Fibroblast of lung (primary cell): ENCODE measurements at regions not wholly inside any gene's neighbourhood (a gene's known extent, or its start where the extent isn't known, plus 50 kb on each side); places are given as distances from the start of the nearest gene placed in this dataset.

Source experiments
- CTCF ChIP-seq, 2 donors: IDR thresholded peaks in 1 of 2; conservative IDR thresholded peaks in 1 of 2; 1 replicate in 1 of 2; 2 replicates in 1 of 2; pipeline ENCODE4 v1.5.1; 2011 to 2012; ENCODE audit warnings: low read length in 2 of 2, control low read depth in 1 of 2, inconsistent platforms in 1 of 2, low read depth in 1 of 2, mild to moderate bottlenecking in 1 of 2
- EZH2 ChIP-seq: IDR thresholded peaks from 2 replicates; pipeline ENCODE4 v1.5.1; 2012; ENCODE audit warnings: low read length, control low read depth, mild to moderate bottlenecking; ENCODE audit errors: missing control alignments

GRCh38 chr13:63117710-63118109 is 1702.1 kb upstream of the PCDH20 start:
- TF ChIP-seq CTCF (conservative IDR thresholded peaks at IDR 0.05 in 1 of 2, IDR thresholded peaks at IDR 0.05 in 1 of 2; ENCODE audit: low read depth in 1 of 2, low read length in 2 of 2), result no peak
- no peak for TF ChIP-seq EZH2
